Stromal cell of bone marrow (primary cell): ENCODE measurements at regions not wholly inside any gene's neighbourhood (a gene's known extent, or its start where the extent isn't known, plus 50 kb on each side); places are given as distances from the start of the nearest gene placed in this dataset.

Experiments used
- DNase-seq: peaks from one replicate; pipeline ENCODE4 v3.0.0-alpha.2; 2012; ENCODE audit warnings: low read depth

- DNase-seq = no peak
These were observed 211.3 kb downstream of the GPD2 start for GRCh38 chr2:156647377-156648010.

DNA sequence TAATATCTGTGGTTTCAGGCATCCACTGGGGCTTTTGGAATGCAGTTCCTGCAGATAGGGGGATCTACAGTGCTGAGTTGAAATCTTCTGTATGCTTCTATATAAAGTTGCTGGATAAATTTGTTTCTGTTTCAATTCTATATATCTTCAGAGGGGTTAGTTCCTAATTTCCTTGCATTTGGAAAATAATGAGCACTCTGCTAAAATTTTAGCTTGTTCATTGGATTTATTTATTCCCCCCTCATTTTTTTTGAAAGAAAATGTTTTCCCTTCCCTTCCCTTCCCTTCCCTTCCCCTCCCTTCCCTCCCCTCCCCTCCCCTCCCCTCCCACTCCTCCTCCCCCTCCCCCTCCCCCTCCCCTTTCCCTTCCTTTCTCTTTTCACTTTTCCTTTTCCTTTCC is 212.3 kb downstream of the GPD2 start:
- DNase-seq = no peak

- peak; percentile 37 for DNase-seq
These were observed 213.4 kb downstream of the GPD2 start for GRCh38 chr2:156649596-156649995.

GRCh38 chr2:156652691-156653090 is 216.5 kb downstream of the GPD2 start:
- DNase-seq = no peak

GRCh38 chr2:156653675-156654074 is 217.5 kb downstream of the GPD2 start:
- DNase-seq = no peak

DNA sequence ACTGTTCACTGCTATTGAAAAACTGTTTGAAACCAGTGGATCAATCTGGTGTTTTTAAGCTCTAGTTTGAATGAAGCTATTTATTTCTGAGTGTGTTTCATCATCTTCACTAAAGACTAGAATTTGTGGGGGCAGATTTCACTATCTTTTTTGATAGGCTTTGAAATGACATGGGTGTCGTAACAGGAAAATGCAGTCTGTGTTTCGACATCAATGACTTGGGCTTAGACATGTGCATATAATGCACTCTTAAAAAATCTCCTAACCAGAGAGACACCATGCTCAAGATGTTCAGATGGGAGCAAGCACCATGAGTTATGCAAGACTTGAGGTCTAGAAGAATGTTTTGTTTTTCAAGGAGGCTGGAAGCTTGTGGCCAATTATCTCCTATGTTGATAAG is 221.6 kb downstream of the GPD2 start:
- DNase-seq = no peak

DNA sequence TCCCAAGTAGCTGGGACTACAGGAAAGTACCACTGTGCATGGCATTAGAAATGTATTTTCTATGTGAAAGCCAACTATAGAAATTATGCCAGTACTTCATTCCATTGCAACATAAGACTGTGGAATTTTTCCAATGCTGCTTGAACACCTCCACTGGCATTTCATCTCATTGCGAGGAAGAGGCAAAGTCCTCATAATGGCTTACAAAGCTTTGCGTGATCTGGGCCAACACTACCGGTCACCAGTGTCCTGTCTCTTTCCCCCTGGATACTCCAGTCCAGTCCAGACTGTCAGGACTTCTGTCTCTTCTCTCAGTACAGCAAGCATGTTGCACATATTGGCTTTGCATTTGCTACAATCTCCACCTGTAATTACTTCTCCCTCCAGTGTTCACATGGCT is 223.5 kb downstream of the GPD2 start:
- no peak for DNase-seq

GRCh38 chr2:156663757-156664409 is 227.7 kb downstream of the GPD2 start:
- DNase-seq = no peak

- DNase-seq = no peak
These were observed 230.1 kb downstream of the GPD2 start for GRCh38 chr2:156666130-156666785.

DNA sequence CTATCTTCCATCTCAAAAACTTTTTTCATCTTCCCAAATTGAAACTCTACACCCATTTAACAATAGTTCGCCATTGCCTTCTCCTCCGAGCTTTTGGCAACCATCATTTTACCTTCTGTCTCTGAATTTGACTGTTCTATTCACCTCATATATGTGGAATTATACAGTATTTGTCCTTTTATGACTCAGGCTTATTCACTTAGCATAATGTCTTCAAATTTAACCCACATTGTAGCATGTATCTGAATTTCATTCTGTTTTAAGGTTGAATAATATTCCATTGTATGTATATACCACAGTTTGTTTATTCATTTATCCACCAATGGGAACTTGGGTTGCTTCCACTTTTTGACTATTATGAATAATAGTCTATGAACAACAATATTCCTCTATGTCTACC is 233.9 kb downstream of the GPD2 start:
- DNase-seq = no peak

DNA sequence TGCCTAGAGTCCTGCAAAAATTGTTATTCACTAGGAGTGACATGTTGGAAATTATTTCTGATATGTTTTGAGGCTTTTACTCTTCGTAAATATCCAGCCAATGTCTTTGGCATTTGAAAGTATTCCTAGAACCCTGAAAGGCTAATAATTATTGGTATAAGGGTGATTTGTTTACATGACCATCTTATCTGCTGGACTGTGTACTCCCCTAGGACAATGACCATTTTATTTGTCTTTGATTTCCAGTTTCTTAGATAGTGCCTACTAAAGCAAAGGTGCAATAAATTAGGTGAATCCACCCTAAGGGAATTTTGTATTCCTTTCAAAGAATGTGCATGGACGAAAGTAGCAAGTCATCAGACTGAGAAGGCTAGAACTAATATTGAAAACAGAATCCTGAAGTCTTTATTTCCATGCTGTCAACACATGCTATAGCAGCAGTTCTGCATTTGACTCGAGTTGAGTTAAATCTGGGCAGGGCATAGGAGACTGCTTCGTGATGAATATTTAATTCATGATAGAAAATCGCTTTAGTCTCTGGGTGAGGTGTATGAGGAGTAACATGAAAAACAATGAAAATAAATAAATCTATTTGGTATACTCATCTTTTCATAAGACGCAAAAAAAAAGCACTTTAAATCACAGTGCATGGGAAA is 235.7 kb downstream of the GPD2 start:
- no peak for DNase-seq

GRCh38 chr2:156672556-156673332 is 236.6 kb downstream of the GPD2 start:
- DNase-seq = no peak

DNA sequence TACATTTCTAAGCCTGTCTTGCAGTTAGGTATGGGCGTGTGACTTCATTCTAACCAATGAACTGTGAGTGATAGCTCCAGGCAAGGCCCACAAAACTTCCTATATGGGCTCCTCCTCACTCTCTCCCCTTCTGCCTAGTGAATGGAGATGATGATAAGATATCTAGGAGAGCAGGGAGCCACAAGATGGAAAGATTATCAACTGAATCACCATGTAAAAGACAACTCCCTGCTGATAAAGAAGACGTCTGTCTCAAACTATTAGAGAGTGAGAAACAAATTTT is 237.1 kb downstream of the GPD2 start:
- no peak for DNase-seq

DNA sequence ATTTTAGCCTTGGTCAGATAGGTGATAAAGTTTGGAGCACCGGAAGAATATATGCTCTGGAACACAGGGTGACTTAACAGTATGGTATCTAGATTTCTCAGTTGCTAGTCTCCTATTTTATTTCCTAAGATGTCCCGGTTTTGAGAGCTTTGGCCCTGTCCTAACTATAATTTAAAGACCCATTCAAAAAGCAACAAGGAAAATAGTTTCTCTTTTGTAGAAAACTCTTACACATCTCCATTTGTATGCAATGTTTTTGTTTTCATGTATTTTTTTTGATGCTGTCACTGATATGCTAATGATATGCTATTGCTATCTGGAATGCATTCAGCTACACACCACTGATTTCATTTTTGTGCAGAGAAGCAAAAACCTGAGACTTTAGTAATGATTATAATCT is 237.8 kb downstream of the GPD2 start:
- DNase-seq = no peak

DNA sequence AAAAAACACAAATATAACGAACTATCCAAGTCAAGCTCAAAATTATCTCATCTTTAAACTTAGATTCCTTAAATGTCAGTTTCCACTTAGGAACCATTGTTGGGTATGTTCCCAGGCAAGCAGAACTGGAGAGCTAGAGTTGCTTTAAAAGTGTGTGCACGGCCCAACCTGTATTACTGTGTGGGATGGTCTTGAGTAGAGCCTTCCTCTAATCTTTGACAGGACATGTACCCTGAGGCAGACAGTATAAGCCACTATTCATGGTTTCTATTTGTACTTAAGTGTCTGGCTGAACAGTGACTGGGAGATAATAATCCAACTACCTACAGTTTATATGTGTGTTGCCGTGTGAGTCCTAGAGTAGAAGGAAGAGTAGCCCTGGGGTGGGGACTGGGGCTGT is 239.7 kb downstream of the GPD2 start:
- DNase-seq = no peak

DNA sequence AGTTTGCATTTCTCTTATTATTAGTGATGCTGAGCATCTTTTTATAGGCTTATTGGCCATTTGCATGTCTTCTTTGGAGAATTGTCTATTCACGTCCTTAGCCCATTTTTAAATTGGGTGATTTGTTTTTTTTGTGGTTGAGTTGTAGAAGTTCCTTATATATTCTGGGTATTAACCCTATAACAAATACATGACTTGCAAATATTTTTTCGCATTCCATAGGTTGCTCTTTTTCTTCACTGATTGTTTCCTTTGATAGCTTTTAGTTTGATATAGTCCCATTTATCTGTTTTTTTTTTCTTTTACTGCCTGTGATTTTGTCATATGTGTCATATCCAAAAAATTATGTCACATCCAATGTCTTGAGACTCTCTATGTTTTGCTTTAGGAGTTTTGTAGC is 243.6 kb downstream of the GPD2 start:
- DNase-seq = no peak

GRCh38 chr2:156680266-156680665 is 244.1 kb downstream of the GPD2 start:
- no peak for DNase-seq

DNA sequence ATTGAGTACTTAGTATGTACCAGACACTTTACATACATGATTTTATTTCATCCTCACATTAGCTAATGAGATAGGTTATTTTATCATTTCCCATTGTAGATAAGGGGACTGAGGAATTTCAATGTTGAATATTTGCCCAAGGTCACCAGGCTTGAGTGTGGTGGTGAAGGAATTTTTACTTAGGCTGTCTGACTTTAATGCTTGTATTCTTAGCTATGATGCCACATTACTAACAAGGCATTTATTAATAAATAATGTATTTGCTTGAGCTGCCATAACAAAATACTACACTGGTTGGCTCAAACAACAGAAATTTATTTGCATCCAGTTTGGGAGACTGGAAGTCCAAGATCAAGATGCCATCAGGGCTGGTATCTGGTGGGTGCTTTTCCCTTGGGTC is 250.9 kb downstream of the GPD2 start:
- no peak for DNase-seq

GRCh38 chr2:156687715-156688114 is 251.5 kb downstream of the GPD2 start:
- peak; percentile 47 for DNase-seq

GRCh38 chr2:156689939-156690338 is 253.8 kb downstream of the GPD2 start:
- DNase-seq = no peak

- DNase-seq = no peak
These were observed 254.8 kb downstream of the GPD2 start for GRCh38 chr2:156691014-156691413.

DNA sequence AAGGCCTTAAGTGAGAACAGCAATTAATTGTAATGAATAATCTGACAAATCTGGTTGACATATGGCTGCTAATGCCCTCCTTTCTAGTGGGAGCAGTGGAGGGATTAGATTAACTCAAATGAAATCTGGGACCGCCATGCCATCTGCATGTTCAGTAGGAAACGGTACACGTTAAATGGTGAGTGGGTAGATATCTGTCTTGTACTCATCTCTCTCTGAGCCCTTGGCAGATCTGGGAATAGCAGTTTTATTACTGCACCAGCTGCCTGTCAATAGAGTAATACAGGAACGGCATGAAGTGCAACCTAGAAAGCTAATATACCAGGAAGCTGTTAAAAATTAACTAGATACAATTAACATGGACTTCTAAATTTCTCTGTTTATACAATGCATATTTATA is 258.8 kb downstream of the GPD2 start:
- no peak for DNase-seq

- DNase-seq = no peak
These were observed 259.4 kb downstream of the GPD2 start for GRCh38 chr2:156695595-156695994.
